B cell (primary cell): ENCODE measurements at regions not wholly inside any gene's neighbourhood (a gene's known extent, or its start where the extent isn't known, plus 50 kb on each side); places are given as distances from the start of the nearest gene placed in this dataset.

Experiments
- ATAC-seq: fragments of 200-7000 bp; cut with Tn5 transposase; one replicate; pipeline ENCODE4 v1.10.0; 2021; ENCODE audit warnings: low read depth, mild to moderate bottlenecking, moderate number of reproducible peaks, moderate library complexity
- CTCF ChIA-PET: fragments of 350-600 bp; sonication (Branson Sonifier 250); formaldehyde crosslinking; loops from one replicate; lab custom pipeline; 2021; ENCODE audit warnings: antibody characterized with exemption, inconsistent platforms; lab: Charles Lee
- POLR2A ChIA-PET: fragments of 350-600 bp; sonication (Branson Sonifier 250); formaldehyde crosslinking; loops from one replicate; lab custom pipeline; 2021; ENCODE audit warnings: antibody characterized with exemption; lab: Charles Lee
- DNase-seq: peaks from one replicate; pipeline ENCODE4 v3.0.0; 2013
- H2AFZ ChIP-seq: 2 replicates; pipeline ENCODE4 v1.6.1; 2012; ENCODE audit warnings: mild to moderate bottlenecking, low read depth, low read length; ENCODE audit not compliant: insufficient read depth, poor library complexity, severe bottlenecking
- H3K27ac ChIP-seq, 2 donors: 1 replicate in 1 of 2; 2 replicates in 1 of 2; pipeline ENCODE4 v1.5.1; 2012 to 2013; ENCODE audit warnings: low read length in 2 of 2, mild to moderate bottlenecking in 2 of 2, moderate library complexity in 1 of 2
- H3K27me3 ChIP-seq, 4 experiments: fragments of 200-600 bp in 1 of 4; sonication (generic) in 1 of 4; replicated peaks in 1 of 4; 1 replicate in 2 of 4; 2 replicates in 2 of 4; pipeline versions ENCODE4 v1.6.1 to v1.7.0; 2013 to 2016; ENCODE audit warnings: low read length in 3 of 4, mild to moderate bottlenecking in 2 of 4, mixed read lengths in 1 of 4, moderate library complexity in 1 of 4; ENCODE audit not compliant: insufficient read depth in 4 of 4, control insufficient read depth in 3 of 4; ENCODE audit errors: control extremely low read depth in 1 of 4
- H3K36me3 ChIP-seq, 2 experiments: replicated peaks in 1 of 2; 1 replicate in 1 of 2; 2 replicates in 1 of 2; pipeline versions ENCODE4 v1.6.1 to v1.7.1; 2013; ENCODE audit warnings: low read length in 1 of 2; ENCODE audit not compliant: insufficient read depth in 2 of 2, control insufficient read depth in 1 of 2; ENCODE audit errors: control extremely low read depth in 1 of 2, extremely low read depth in 1 of 2
- H3K4me1 ChIP-seq, 2 donors: fragments of 200-600 bp in 1 of 2; sonication (generic) in 1 of 2; 1 replicate in 1 of 2; 2 replicates in 1 of 2; pipeline versions ENCODE4 v1.5.1 to v1.6.1; 2013 to 2017; ENCODE audit warnings: low read length in 2 of 2; ENCODE audit not compliant: control insufficient read depth in 2 of 2, insufficient read depth in 2 of 2
- H3K4me2 ChIP-seq: replicated peaks from 2 replicates; pipeline ENCODE3; 2012; ENCODE audit warnings: mild to moderate bottlenecking, low read depth, low read length; ENCODE audit not compliant: poor library complexity, severe bottlenecking
- H3K4me3 ChIP-seq, 5 experiments: fragments of 200-600 bp in 1 of 5; sonication (generic) in 1 of 5; 1 replicate in 3 of 5; 2 replicates in 2 of 5; pipeline versions ENCODE4 v1.5.1 to v1.7.0; 2011 to 2016; ENCODE audit warnings: low read length in 4 of 5, mild to moderate bottlenecking in 4 of 5, low read depth in 2 of 5, control low read depth in 1 of 5, moderate library complexity in 1 of 5; ENCODE audit not compliant: insufficient read depth in 1 of 5; ENCODE audit errors: control extremely low read depth in 1 of 5, extremely low read depth in 1 of 5
- H3K79me2 ChIP-seq: fragments of 200-600 bp; sonication (generic); one replicate; pipeline ENCODE4 v1.6.0; 2016; ENCODE audit warnings: low read length; ENCODE audit not compliant: control insufficient read depth, insufficient read depth
- H3K9ac ChIP-seq: fragments of 200-600 bp; sonication (generic); 2 replicates; pipeline ENCODE4 v1.6.1; 2017; ENCODE audit warnings: mild to moderate bottlenecking, low read length, moderate library complexity
- H3K9me3 ChIP-seq, 3 donors: one replicate each; pipeline versions ENCODE4 v1.6.1 to v1.7.1; 2013; ENCODE audit warnings: low read length in 2 of 3; ENCODE audit not compliant: control insufficient read depth in 2 of 3, insufficient read depth in 1 of 3; ENCODE audit errors: control extremely low read depth in 1 of 3
- H4K20me1 ChIP-seq: 2 replicates; pipeline ENCODE4 v1.6.0; 2012; ENCODE audit warnings: mild to moderate bottlenecking, low read length; ENCODE audit not compliant: insufficient read depth, control insufficient read depth, poor library complexity, severe bottlenecking
- H3K27ac Mint-ChIP-seq: one replicate; pipeline ENCODE4 v1.8.0; 2021; ENCODE audit warnings: mixed read lengths
- H3K27me3 Mint-ChIP-seq: one replicate; pipeline ENCODE4 v1.8.0; 2021; ENCODE audit warnings: mixed read lengths
- H3K4me1 Mint-ChIP-seq: one replicate; pipeline ENCODE4 v1.8.0; 2021; ENCODE audit warnings: mixed read lengths
- H3K4me3 Mint-ChIP-seq: one replicate; pipeline ENCODE4 v1.8.0; 2021; ENCODE audit warnings: mixed read lengths
- H3K9me3 Mint-ChIP-seq: one replicate; pipeline ENCODE4 v1.8.0; 2022; ENCODE audit warnings: mixed read lengths; ENCODE audit not compliant: insufficient read depth
- CTCF ChIP-seq: fragments of 200-600 bp; IDR thresholded peaks from one replicate; pipeline ENCODE4 v1.8.0; 2022; ENCODE audit warnings: antibody characterized with exemption, mild to moderate bottlenecking
- EZH2 ChIP-seq: IDR thresholded peaks from 2 replicates; pipeline ENCODE4 v1.6.1; 2012; ENCODE audit warnings: borderline replicate concordance, low read depth, mild to moderate bottlenecking, moderate library complexity, low read length; ENCODE audit not compliant: insufficient read depth, poor library complexity, severe bottlenecking
- WGBS: methylation state at CpG from one replicate; pipeline ENCODE4 v1.1.5; 2013; ENCODE audit warnings: missing lambda C conversion rate; ENCODE audit not compliant: insufficient coverage; 5-methylcytosine and 5-hydroxymethylcytosine counted together
- intact Hi-C: fragments of 100-400 bp; cut with micrococcal nuclease; formaldehyde crosslinking; loops from one replicate; pipeline ENCODE4 v1.10.0; 2022

GRCh38 chr9:100784755-100785154 lies 206.9 kb downstream of the CAVIN4 start:
- no CpG with 5 or more reads among the region's 1 CpG for WGBS

GRCh38 chr9:100785946-100786345 lies 208.1 kb downstream of the CAVIN4 start:
- Histone ChIP-seq H3K27ac (no peak overlapping the region), H3K36me3 (no peaks in the 10 kb centered on the region), H3K9me3 (peaks cover 0 to 4% (median 0%) of the 10 kb centered on the region in 3 donors), H2AFZ (no peak overlapping the region), H4K20me1 (no peaks in the 10 kb centered on the region), H3K4me3 (no peak overlapping the region), H3K4me1 (no peaks in the 10 kb centered on the region), H3K27me3 (no peaks in the 10 kb centered on the region), H3K4me2 (no peak overlapping the region), H3K9ac (no peak overlapping the region), H3K79me2 (no peaks in the 10 kb centered on the region)
- intact Hi-C loops: no loop called here
- POLR2A ChIA-PET: no interaction called here
- TF ChIP-seq EZH2 (no peak), CTCF (no peak)
- ATAC-seq: no peak
- Mint-ChIP-seq H3K4me1 (no peaks in the 10 kb centered on the region), H3K27ac (no peak overlapping the region), H3K4me3 (no peak overlapping the region), H3K9me3 (peaks cover 6% of the 10 kb centered on the region), H3K27me3 (no peaks in the 10 kb centered on the region)
- WGBS: no CpG with 5 or more reads among the region's 1 CpG
- no peak for DNase-seq
- CTCF ChIA-PET: no interaction called here

More at GRCh38 chr9:100784755-100785154, 206.9 kb downstream of the CAVIN4 start:
- ATAC-seq (no peak), DNase-seq (no peak)
- no peak overlapping the region for H2AFZ ChIP-seq
- intact Hi-C loops: no loop called here
- H3K27me3 Mint-ChIP-seq: no peaks in the 10 kb centered on the region
- H3K9me3 Mint-ChIP-seq: peaks cover 6% of the 10 kb centered on the region
- no peaks in the 10 kb centered on the region for H3K4me1 ChIP-seq
- H3K27me3 ChIP-seq: no peaks in the 10 kb centered on the region
- no peaks in the 10 kb centered on the region for H3K79me2 ChIP-seq
- no peaks in the 10 kb centered on the region for H4K20me1 ChIP-seq
- no peak overlapping the region for H3K4me2 ChIP-seq
- TF ChIP-seq CTCF (no peak), EZH2 (no peak)
- ChIA-PET CTCF (no interaction called here), POLR2A (no interaction called here)
- no peak overlapping the region for H3K27ac ChIP-seq
- H3K4me3 ChIP-seq: no peak overlapping the region
- H3K9me3 ChIP-seq: peaks cover 0 to 5% (median 0%) of the 10 kb centered on the region in 3 donors
- H3K36me3 ChIP-seq: no peaks in the 10 kb centered on the region
- H3K27ac Mint-ChIP-seq: no peak overlapping the region
- H3K4me3 Mint-ChIP-seq: no peak overlapping the region
- H3K9ac ChIP-seq: no peak overlapping the region
- H3K4me1 Mint-ChIP-seq: no peaks in the 10 kb centered on the region
